Lower leg skin (tissue), 3 donors: ENCODE measurements at regions not wholly inside any gene's neighbourhood (a gene's known extent, or its start where the extent isn't known, plus 50 kb on each side); places are given as distances from the start of the nearest gene placed in this dataset.

Experiments used
- POLR2A ChIP-seq, 2 donors: fragments of 450-650 bp; IDR thresholded peaks; one replicate each; pipeline ENCODE4 v1.6.1; 2016 to 2017; ENCODE audit warnings: antibody characterized with exemption in 2 of 2, mild to moderate bottlenecking in 1 of 2, moderate library complexity in 1 of 2
- TF ChIP-seq, protein P1 (sequence below), 3 donors: fragments of 450-650 bp; IDR thresholded peaks; one replicate each; pipeline ENCODE4 v1.5.1; 2016; ENCODE audit warnings: antibody characterized with exemption in 3 of 3, mild to moderate bottlenecking in 3 of 3, moderate library complexity in 2 of 3

DNA sequence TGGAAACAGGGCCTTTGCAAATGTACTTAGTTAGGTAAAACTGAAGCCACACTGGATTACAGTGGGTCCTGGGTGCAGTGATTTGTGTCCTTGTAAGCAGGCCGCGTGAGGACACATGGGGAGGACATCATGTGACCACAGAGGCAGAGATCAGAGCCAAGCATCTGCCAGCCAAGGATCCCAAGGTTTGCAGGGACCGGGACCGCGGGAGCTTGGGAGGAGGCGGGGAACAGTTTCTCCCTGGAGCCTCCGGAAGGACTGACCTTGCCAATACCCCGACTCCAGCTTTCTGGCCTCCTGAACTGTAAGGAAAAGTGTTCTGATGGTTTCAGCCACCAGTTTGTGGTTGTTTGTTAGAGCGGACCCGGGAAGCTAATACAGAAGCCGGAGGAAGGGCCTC lies 500.9 kb downstream of the PREX1 start:
- TF ChIP-seq, protein P1, sequence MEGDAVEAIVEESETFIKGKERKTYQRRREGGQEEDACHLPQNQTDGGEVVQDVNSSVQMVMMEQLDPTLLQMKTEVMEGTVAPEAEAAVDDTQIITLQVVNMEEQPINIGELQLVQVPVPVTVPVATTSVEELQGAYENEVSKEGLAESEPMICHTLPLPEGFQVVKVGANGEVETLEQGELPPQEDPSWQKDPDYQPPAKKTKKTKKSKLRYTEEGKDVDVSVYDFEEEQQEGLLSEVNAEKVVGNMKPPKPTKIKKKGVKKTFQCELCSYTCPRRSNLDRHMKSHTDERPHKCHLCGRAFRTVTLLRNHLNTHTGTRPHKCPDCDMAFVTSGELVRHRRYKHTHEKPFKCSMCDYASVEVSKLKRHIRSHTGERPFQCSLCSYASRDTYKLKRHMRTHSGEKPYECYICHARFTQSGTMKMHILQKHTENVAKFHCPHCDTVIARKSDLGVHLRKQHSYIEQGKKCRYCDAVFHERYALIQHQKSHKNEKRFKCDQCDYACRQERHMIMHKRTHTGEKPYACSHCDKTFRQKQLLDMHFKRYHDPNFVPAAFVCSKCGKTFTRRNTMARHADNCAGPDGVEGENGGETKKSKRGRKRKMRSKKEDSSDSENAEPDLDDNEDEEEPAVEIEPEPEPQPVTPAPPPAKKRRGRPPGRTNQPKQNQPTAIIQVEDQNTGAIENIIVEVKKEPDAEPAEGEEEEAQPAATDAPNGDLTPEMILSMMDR (IDR thresholded peaks at IDR 0.05): no peak
- TF ChIP-seq POLR2A (IDR thresholded peaks at IDR 0.05): no peak
